ENCODE measurements at regions not wholly inside any gene's neighbourhood (a gene's known extent, or its start where the extent isn't known, plus 50 kb on each side); places are given as distances from the start of the nearest gene placed in this dataset.
"Not testable (repeated sequence)": the region's sequence is repeated elsewhere in the genome, so short reads cannot be mapped to it uniquely, and the experiment has no call there.

DNA sequence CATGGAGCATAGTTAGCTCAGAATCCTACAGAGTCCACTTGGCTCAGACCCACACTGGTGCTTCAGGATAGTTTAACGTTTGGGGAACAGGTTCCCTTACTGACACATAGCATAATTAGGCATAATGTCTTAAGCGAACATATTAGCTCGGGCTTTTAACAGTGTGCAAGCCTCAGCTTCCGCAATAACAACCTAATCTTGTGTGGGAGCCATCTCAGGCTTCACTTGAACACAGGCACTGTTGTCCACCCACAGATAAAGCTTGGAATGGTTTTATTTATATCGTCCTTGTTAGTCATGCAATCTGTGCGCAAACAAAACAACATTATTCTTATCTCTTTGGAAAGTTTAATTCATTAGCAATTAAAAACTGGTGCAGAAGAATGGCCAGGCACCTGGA lies 293.5 kb upstream of the NOTCH2NLA start:
- H3K27ac ChIP-seq (ENCODE audit: low read depth in 1 of 2, low read length in 2 of 2); H3K36me3 Mint-ChIP-seq; H3K9ac ChIP-seq (ENCODE audit: insufficient read depth, low read length, poor library complexity, severe bottlenecking); H3K79me2 ChIP-seq (ENCODE audit: insufficient read depth, low read length); H3K27me3 Mint-ChIP-seq (ENCODE audit: low read depth in 3 of 3); H3K4me1 Mint-ChIP-seq; DNase-seq; H3K36me3 ChIP-seq (replicated peaks in 1 of 2; ENCODE audit: control insufficient read depth in 1 of 2, insufficient read depth in 2 of 2, low read length in 2 of 2); H3K4me3 Mint-ChIP-seq; H3K27me3 ChIP-seq (ENCODE audit: control insufficient read depth in 2 of 2, insufficient read depth in 2 of 2, low read length in 2 of 2); H3K4me1 ChIP-seq (ENCODE audit: control insufficient read depth in 1 of 2, insufficient read depth in 2 of 2, low read length in 2 of 2); H3K9me3 Mint-ChIP-seq; H3K9me3 ChIP-seq (replicated peaks in 1 of 2; ENCODE audit: control insufficient read depth in 1 of 2, insufficient read depth in 1 of 2, low read length in 2 of 2); H2AFZ ChIP-seq (ENCODE audit: insufficient read depth, low read depth, low read length, poor library complexity, severe bottlenecking); H4K20me1 ChIP-seq (ENCODE audit: insufficient read depth, low read length); intact Hi-C loops (cut with micrococcal nuclease); H3K4me3 ChIP-seq (replicated peaks in 1 of 3; ENCODE audit: low read depth in 2 of 3, low read length in 3 of 3); H3K27ac Mint-ChIP-seq; H3K4me2 ChIP-seq (replicated peaks; ENCODE audit: extremely low read depth, low read length, poor library complexity, severe bottlenecking): not testable (repeated sequence)
- WGBS (ENCODE audit: insufficient coverage): no CpG with 5 or more reads among the region's 6 CpGs

DNA sequence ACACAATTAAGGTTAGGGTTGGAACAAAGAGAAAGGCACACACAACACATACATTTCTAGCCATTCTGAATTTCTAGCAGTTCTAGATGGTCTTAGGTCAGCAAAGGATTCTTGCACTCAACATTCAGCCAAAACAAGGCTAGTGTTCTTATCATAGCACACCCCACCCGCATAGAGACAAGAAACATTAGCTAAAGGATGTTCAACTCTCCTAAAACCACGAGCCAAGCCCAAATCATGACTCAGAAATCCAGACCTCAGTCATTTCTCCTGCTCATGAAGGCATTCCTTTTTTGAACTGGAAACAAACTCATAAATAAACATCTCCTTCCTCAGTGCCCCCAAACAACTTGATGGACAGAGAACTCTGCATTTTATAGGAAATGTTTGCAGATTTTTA lies 293.0 kb upstream of the NOTCH2NLA start:
- H3K27me3 ChIP-seq (ENCODE audit: control insufficient read depth in 2 of 2, insufficient read depth in 2 of 2, low read length in 2 of 2); H3K9ac ChIP-seq (ENCODE audit: insufficient read depth, low read length, poor library complexity, severe bottlenecking); intact Hi-C loops (cut with micrococcal nuclease); H3K36me3 ChIP-seq (replicated peaks in 1 of 2; ENCODE audit: control insufficient read depth in 1 of 2, insufficient read depth in 2 of 2, low read length in 2 of 2); H3K36me3 Mint-ChIP-seq; H3K9me3 ChIP-seq (replicated peaks in 1 of 2; ENCODE audit: control insufficient read depth in 1 of 2, insufficient read depth in 1 of 2, low read length in 2 of 2); H3K27ac Mint-ChIP-seq; H3K4me1 Mint-ChIP-seq; DNase-seq; H3K4me2 ChIP-seq (replicated peaks; ENCODE audit: extremely low read depth, low read length, poor library complexity, severe bottlenecking); H3K4me3 ChIP-seq (replicated peaks in 1 of 3; ENCODE audit: low read depth in 2 of 3, low read length in 3 of 3); H3K9me3 Mint-ChIP-seq; H3K27ac ChIP-seq (ENCODE audit: low read depth in 1 of 2, low read length in 2 of 2); H4K20me1 ChIP-seq (ENCODE audit: insufficient read depth, low read length); H3K4me3 Mint-ChIP-seq; H3K79me2 ChIP-seq (ENCODE audit: insufficient read depth, low read length); H3K4me1 ChIP-seq (ENCODE audit: control insufficient read depth in 1 of 2, insufficient read depth in 2 of 2, low read length in 2 of 2); H3K27me3 Mint-ChIP-seq (ENCODE audit: low read depth in 3 of 3); H2AFZ ChIP-seq (ENCODE audit: insufficient read depth, low read depth, low read length, poor library complexity, severe bottlenecking): not testable (repeated sequence)
- WGBS (ENCODE audit: insufficient coverage): no CpG with 5 or more reads among the region's 2 CpGs

DNA sequence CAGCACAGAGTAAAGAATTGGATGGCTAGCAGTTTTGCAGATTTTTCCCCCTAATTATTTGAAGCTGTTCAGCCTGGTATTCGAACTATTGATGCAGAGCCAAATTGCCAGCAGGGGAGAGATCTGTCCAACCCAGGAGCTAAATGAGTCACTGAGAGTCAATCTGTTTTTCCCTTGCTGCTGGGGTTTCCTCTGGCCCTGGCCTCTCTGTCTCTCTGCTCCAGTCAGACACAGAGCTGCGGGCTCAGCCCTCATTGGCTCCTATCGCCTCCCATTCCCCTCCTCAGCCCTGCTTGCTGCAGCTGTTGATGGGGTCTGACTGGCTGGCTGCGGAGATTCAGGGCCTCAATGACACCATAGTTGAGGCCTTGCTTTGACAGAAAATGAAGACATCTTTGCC lies 284.9 kb upstream of the NOTCH2NLA start:
- no CpG with 5 or more reads among the region's 4 CpGs for WGBS (ENCODE audit: insufficient coverage)
- H3K36me3 ChIP-seq (replicated peaks in 1 of 2; ENCODE audit: control insufficient read depth in 1 of 2, insufficient read depth in 2 of 2, low read length in 2 of 2); H3K4me3 Mint-ChIP-seq; H3K4me2 ChIP-seq (replicated peaks; ENCODE audit: extremely low read depth, low read length, poor library complexity, severe bottlenecking); H3K79me2 ChIP-seq (ENCODE audit: insufficient read depth, low read length); H3K27ac ChIP-seq (ENCODE audit: low read depth in 1 of 2, low read length in 2 of 2); H3K4me1 Mint-ChIP-seq; H3K4me3 ChIP-seq (replicated peaks in 1 of 3; ENCODE audit: low read depth in 2 of 3, low read length in 3 of 3); H3K27me3 Mint-ChIP-seq (ENCODE audit: low read depth in 3 of 3); H3K4me1 ChIP-seq (ENCODE audit: control insufficient read depth in 1 of 2, insufficient read depth in 2 of 2, low read length in 2 of 2); H4K20me1 ChIP-seq (ENCODE audit: insufficient read depth, low read length); H3K36me3 Mint-ChIP-seq; H2AFZ ChIP-seq (ENCODE audit: insufficient read depth, low read depth, low read length, poor library complexity, severe bottlenecking); H3K9me3 ChIP-seq (replicated peaks in 1 of 2; ENCODE audit: control insufficient read depth in 1 of 2, insufficient read depth in 1 of 2, low read length in 2 of 2); DNase-seq; H3K27me3 ChIP-seq (ENCODE audit: control insufficient read depth in 2 of 2, insufficient read depth in 2 of 2, low read length in 2 of 2); H3K27ac Mint-ChIP-seq; H3K9me3 Mint-ChIP-seq; H3K9ac ChIP-seq (ENCODE audit: insufficient read depth, low read length, poor library complexity, severe bottlenecking); intact Hi-C loops (cut with micrococcal nuclease): not testable (repeated sequence)

DNA sequence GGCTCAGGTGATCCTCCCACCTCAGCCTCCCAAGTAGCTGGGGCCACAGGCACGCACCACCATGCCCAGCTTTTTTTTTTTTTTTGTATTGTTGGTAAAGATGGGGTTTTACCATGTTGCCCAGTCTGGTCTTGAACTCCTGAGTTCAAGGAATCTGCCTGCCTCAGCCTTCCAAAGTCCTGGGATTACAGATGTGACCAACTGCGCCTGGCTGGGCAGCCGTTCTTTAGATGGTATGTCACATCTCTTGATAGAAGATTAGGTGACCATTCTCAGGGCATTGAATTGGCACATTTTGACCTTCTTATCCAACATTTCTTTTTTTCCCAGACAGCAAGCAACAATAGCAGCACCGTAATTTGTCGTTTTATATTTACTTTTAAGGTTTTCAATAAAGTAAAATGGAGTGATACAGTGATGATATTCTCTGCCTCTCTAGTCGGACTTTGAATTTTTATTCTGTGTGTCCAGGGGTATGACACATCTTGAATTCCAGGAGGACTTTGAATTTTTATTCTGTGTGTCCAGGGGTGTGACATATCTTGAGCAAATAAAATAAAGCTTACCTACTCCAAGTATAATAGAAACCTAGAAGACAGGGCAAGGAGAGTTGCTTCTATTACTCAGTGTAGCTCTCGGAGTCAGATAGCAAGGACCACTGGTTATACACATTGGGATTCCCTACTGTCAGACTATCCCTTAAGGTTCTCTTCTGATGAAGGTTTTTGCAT lies 282.4 kb upstream of the NOTCH2NLA start:
- H3K4me2 ChIP-seq (replicated peaks; ENCODE audit: extremely low read depth, low read length, poor library complexity, severe bottlenecking); H3K27me3 ChIP-seq (ENCODE audit: control insufficient read depth in 2 of 2, insufficient read depth in 2 of 2, low read length in 2 of 2); H3K79me2 ChIP-seq (ENCODE audit: insufficient read depth, low read length); H3K27me3 Mint-ChIP-seq (ENCODE audit: low read depth in 3 of 3); H3K27ac Mint-ChIP-seq; intact Hi-C loops (cut with micrococcal nuclease); H3K4me1 Mint-ChIP-seq; H3K36me3 Mint-ChIP-seq; H4K20me1 ChIP-seq (ENCODE audit: insufficient read depth, low read length); H3K36me3 ChIP-seq (replicated peaks in 1 of 2; ENCODE audit: control insufficient read depth in 1 of 2, insufficient read depth in 2 of 2, low read length in 2 of 2); H3K4me3 ChIP-seq (replicated peaks in 1 of 3; ENCODE audit: low read depth in 2 of 3, low read length in 3 of 3); H3K9me3 Mint-ChIP-seq; H3K4me3 Mint-ChIP-seq; H3K27ac ChIP-seq (ENCODE audit: low read depth in 1 of 2, low read length in 2 of 2); H3K9me3 ChIP-seq (replicated peaks in 1 of 2; ENCODE audit: control insufficient read depth in 1 of 2, insufficient read depth in 1 of 2, low read length in 2 of 2); H3K9ac ChIP-seq (ENCODE audit: insufficient read depth, low read length, poor library complexity, severe bottlenecking); DNase-seq; H3K4me1 ChIP-seq (ENCODE audit: control insufficient read depth in 1 of 2, insufficient read depth in 2 of 2, low read length in 2 of 2); H2AFZ ChIP-seq (ENCODE audit: insufficient read depth, low read depth, low read length, poor library complexity, severe bottlenecking): not testable (repeated sequence)
- no CpG with 5 or more reads among the region's 7 CpGs for WGBS (ENCODE audit: insufficient coverage)
